T-helper 1 cell (primary cell): ENCODE measurements at regions not wholly inside any gene's neighbourhood (a gene's known extent, or its start where the extent isn't known, plus 50 kb on each side); places are given as distances from the start of the nearest gene placed in this dataset.

Source experiments
- DNase-seq, 5 donors: peaks; one replicate each; pipeline ENCODE4 v3.0.0-alpha.2; 2012 to 2020

DNA sequence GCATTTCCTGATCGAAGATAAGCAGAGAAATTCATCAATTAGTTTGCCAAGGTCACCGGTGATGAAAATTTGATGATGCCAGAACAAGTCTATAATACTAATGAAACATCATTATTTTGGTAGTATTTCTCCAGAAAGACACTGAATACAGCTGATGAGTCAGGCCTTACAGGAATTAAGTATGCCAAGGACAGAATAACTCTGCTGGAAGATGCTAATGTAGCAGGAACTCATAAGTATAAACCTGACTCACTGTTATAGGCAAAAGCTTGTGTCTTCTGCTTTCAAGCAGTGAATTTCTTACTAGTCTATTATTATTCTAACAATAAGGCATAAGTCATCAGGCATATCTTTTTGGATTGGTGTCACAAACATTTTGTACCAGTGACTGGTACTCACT lies 1825.1 kb upstream of the IGFBP7 start:
- no peak for DNase-seq

DNA sequence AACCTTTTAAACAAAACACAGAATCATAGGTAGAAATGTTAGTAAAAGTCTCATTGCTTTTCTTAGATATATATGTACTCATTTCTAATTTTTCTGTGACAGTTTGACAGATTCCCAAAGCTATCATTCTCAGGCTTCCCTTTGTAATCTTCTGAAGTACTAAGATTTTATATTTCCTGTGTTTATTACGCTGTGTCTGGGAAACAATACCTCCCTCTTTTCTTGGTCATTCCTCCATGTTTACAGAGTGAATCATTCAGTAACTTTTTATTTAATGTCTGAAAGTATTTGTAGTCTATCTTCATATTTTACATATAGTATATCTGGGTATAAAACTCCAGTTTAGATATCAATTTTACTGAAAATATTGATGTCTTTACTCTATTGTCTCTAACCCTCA lies 1826.3 kb upstream of the IGFBP7 start:
- no peak for DNase-seq

DNA sequence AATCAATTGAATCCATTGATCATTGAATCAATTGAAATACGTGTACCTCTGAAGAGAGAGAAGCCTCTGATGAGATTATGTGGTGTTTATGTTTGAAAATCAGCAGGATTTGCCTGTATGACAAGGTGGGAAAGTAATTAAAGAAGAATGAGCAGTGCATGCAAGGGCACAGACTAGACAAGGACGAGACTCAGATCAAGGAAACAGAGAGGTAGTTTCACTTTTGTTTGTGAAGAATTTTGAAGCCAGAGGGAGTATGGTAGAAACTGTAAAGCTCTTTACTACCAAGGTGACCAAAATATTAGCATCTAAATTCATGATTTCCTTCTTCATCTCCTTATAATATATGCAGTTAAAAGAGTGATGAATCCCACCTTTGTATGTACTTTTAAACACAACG lies 1830.0 kb upstream of the IGFBP7 start:
- no peak for DNase-seq

DNA sequence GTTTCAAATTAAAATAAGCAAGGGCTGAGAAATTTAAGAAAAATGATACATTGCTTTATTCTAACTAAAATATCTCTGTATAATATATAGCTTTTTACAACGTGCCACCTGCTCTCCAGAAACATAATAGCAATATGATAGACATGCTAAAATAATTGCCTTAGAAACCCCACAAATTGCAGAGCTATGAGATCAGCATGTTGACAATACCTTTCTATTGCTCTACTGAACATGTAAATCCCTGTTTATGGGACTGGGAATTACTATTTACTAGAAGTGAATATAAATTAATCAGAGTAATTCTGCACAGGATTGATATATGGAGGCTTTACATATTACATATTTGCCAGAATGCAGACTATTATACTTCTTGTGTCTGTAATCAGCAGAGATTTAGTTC lies 1831.1 kb upstream of the IGFBP7 start:
- DNase-seq = no peak

DNA sequence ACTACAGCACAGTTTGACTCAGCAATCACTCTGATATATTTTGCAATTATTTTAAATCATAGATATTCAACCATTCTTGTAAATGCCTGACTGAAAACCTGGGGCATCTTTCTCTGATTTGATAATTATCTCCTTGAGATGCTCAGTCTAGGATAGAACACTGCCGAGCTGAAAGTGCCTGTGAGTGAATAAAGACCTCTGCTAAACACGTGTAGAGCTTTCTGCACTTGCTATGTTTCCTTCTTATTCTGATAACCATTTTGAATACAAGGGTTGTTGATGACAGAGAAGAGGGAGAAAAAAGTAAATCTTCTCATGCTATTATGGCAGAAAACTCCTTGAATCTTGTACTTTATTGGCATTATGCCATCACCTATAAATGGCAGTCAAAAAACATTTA lies 1843.4 kb upstream of the IGFBP7 start:
- DNase-seq = no peak

DNA sequence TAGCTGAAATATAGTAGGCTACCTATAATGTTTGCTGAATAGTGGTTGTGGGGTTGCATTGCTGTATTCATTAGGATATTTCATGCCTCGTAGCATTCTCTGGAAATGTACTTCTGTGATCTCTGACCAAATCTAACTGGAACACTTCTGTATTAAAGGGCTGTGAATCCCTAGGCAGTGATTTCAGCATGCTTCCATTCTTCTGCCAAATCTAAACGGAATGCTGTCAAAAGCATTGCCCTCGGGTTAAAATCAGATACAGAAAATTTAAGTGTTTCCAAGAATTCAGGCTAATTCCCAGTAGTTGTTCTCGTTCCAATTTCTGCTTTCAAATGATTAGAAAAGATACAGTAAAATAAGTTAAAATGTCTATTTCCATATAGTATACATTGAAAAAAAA lies 1847.5 kb upstream of the IGFBP7 start:
- DNase-seq = no peak

DNA sequence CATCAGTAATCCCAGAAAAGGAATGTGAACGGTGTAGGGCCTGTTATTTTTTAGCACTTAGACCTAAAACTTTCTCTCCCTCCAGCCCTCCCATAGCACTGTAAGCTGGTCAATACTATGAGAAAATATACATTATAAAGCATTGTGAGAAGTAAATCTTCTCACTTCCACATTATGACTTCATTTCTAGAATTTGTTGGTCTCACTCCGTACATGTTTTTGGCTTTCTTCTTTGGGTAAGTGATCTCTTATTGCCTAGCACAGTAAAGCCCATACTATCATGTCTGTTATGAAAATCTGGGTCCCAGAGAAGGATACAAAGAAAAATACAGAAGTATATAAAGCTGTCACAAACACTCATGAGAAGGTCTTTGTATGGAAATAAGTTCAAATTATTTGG lies 1851.1 kb upstream of the IGFBP7 start:
- DNase-seq = no peak

DNA sequence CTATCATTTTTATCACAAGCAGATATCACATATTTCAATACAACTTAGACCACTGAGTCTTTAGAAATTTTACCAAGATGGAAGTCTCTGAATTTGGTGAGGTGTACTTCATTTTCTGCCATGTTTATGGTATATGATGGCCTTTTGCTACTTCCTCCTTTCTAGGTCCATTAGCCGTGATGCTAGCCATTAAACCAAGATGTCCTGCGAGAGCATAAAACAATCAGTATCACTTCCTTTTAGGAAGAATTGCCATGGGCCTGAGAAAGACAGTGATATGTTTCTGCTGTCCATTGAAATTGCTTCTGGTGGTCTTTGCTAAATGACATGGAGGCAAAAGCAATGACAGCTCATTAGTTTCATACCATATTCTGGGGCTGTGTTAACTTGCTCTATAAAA lies 1851.7 kb upstream of the IGFBP7 start:
- no peak for DNase-seq

DNA sequence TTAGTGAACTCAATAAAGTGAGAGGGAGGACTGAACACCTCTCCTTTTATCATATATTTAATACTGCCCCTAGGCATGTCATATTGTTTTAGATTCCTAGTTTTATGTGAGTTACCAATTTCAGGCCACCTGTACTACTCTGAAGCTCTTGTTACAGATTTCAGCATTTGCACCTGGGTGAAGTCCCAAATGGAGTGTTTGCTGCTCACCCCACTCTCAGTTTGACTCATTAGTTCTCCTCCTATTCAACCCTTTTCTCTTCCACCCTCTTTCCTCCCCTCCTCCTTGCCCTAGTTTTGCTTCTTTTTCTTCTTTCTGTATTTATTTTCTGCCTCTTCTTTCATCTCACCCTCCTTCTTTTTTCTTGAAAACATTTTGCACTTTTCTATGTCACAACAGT lies 1852.2 kb upstream of the IGFBP7 start:
- no peak for DNase-seq

DNA sequence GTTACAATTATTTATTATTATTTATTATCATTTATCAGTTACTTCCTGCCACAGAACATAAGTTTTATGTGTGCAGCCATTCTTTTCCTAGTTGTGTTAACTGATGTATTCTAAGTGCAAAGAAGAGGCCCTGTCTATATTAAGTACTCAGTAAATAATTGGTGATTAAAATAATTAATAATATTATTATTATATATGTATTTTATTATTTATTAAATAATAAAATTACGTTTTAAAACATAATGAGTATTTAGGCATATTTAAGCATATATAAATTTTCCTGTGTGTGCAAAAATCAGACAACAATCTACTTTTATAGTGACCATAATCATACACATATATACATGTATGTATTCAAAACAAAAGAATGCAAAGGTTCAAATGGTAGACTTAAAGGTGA lies 1871.6 kb upstream of the IGFBP7 start:
- no peak for DNase-seq

DNA sequence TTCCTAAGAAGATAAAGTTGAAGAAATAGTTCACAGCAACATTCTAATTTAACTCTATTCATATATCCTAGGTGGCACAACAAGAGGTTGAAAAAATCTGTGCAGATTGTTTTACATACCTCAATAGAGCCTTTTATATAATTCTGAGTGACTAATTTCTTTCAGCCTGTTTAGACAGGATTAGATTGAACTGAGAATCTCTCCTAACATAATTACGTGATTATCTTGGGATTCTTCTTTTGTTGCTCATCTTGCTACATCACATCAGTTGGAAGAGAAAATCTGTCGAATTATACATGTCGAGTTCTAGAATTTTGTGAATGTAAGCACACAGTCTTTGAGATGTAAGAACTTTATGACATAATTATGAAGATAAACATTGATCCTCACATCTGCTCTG lies 1873.7 kb upstream of the IGFBP7 start:
- DNase-seq = no peak

DNA sequence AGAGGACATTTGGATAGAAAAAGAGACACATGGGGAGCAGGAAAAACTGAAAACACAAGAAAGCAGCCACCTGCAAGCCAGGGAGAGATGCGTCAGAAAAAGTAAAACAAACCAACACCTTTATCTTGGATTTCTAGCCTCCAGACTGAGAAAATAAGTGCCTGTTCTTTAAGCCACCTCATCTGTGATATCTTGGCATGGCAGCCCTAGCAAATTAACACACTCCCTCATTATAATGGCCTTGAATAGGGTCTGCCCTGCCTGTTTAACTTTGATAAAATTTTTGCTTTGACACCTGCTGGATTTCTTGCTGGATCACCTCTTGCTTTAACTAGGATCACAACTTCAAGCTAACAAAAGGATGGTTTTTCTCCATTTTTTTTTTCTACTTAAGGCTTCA lies 1892.0 kb upstream of the IGFBP7 start:
- no peak for DNase-seq

DNA sequence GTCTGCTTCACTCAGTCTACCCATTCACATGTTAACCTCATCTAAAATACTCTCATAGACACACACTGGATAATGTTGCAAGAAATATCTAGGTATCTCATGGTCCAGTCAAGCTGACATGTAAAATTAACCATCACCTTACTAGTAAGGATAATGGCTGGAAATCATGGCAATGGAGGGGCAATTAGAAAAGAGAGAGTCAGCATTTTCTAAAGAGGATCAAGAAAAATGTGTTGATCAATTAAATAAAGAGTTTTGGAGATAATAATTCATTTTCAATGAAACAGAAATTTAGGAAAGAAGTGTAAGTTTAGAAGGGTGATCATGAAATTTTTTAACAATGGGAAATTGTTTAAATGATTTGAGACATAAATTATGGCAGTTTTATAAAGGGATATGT lies 1914.1 kb upstream of the IGFBP7 start:
- no peak for DNase-seq

DNA sequence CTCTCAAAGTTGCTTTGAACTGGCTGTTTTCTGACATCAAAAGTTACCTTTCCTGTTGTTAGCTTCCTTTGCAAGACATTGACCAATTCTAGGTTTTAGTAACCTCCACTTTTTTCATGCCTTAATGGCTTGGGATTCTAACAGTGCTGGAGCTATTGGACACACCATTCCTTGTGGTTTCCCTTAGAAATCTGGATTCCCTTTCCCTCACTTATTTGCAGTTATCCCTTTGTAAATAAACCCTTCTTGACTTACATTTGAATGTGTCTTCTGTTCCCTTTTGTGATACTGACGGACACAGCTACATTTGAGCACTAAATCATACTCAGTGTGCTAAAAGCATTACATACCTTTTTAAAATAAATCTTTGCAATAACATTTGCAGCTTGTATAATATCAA lies 1927.6 kb upstream of the IGFBP7 start:
- DNase-seq = no peak

DNA sequence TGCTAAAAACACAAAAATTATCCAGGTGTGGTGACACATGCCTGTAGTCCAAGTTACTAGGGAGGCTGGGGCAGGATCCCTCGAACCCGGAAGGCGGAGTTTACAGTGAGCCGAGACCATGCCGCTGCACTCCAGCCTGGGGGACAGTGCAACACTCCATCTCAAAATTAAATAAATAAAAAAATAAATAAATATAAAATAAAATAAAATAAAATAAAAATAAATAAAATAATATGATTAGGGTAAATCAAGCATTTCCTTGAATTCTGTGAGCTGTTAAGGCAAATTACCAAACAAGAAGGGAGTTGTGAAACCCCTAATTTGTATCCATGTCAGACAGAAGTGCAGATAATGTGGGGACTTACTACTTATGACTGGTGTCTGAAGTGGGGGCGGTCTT lies 1928.9 kb upstream of the IGFBP7 start:
- no peak for DNase-seq

DNA sequence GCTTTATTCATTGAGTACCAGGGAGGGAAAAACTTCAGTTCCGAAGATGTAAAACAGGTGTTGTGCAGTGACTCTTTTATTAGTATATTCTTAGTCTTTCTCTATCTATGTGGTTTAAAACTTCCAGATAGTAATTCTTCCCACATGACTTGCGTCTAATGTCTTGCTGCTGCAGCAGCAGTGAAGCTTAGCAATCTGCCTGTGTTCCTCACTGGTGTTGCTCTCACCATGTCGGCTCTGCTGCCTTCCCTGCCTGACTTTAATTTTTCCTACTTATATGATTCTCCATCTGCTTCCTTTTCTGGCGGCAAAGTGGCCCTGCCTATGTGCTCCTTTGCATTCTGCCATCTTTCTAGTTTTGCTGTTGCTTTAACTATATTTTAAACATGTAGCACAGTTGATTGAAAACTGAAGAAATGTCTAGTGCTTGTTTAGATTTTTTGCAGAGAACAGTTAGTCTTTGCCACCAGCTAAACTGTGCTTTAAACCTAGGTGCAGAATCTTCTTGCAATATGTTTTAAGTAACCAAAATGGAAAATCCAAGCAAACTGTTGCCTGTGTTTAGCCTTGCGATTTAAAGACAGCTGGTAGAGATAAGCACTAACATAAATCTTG lies 1934.2 kb upstream of the IGFBP7 start:
- DNase-seq = no peak

DNA sequence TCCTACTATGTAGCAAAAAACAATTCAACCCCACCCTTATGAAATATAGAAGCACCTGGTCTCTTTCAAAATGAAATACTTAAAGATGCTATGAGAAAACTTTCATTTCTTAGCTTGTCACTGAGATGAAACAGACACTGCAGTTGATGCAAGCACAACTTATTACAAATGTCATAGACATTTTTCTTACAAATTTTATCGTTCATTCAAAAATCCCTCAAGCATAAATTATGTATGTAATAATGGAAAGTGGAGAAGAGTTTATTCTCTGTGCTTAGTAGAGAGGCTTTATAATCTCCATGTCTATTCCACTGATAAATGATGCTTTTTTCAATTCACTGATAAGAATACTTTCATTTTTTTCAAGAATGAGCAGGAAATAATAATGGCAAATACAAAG lies 1943.9 kb upstream of the IGFBP7 start:
- no peak for DNase-seq

DNA sequence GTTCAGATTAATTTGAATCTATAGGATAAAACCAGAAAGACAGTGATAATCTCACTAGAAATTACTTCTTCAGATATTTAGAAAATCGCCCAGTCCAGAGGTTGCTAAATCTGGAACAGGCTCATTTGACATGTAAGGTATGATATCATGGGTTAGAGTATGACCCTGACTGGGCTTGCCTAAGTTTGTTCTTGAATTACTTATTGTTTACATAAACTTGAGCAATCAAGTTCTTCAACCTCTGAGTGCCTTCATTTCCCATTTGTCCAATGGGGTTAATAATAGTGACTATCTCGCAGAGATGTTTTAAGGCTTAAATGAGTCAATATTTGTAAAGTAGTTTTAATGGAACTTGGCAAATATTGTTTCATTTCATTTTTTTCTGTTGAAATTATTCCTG lies 1947.6 kb upstream of the IGFBP7 start:
- no peak for DNase-seq

DNA sequence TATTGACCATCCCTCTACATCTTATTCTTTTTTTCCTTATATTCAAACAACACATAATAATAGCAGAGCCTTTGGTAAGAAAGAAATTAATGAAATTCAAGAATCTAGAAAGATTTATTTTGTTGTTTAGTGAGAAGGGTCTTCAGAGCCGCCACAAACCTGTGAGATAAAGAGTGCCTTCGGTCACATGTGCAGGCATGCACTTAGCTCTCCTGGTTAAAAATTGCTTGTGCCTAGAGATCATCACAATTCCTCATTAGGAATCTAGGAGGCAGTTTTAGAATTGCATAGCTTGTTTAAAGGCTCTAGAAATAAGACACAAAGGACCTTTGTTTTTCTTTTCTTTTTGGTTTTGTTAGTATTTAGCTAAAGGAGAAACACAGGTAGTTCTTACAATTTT lies 1948.4 kb upstream of the IGFBP7 start:
- DNase-seq = no peak

DNA sequence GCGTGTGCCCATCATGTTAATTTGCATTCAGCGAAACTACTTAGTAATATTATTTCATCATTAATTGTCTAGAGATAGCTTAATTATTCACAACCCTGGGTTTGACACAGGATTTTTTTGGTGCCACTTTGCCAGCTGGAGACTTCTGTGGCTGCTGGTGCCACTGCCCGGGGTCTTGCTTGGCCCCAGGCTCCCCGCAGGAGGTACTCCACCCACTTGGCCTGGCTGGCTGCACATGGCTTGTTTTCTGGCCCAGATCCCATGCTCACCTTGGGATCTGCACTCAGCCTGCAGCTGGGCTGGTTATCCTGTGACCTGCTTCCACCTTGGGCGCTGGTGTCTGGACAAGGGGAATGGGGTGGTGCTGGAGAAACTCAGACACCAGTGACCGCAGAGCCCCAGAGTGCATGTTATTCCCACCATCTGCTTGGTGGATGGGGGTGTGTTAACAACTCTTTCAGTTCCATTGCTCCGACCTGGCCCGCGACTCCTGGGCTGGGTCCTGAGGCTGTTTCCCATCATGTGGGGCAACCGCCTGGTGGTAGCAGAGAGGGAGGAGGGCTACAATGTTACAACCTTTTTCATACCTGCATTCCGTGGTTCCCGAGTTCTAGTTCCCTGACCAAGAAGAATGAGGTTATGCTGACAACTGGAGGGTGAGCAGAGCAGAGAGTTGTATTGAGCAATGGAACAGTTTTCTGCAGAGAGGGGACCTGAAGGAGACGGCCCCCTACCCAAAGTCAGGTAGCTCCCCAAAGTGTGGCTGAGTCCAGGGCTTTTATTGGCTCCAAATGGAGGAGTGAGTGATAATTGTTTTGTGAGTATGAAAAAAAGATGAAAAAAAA lies 1950.0 kb upstream of the IGFBP7 start:
- no peak for DNase-seq

DNA sequence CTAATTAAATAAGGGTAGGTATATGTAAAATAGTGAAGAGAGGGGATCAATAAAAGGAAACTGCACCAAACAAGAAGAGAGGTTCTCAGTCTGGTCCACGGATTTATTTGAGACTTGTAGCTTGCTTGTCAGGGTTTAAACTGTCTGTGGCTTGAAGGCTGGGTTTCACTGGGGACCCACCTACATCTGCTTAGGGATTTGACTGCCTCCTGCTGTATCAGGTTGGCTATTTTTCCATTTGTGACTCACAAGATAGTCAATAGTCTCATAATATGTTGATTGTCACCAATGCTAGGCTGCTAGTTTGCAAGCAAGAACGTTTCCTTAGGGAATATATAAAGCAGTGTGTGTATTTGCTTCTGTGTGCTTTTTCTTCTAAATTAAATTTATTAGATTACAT lies 1950.7 kb upstream of the IGFBP7 start:
- DNase-seq = no peak

DNA sequence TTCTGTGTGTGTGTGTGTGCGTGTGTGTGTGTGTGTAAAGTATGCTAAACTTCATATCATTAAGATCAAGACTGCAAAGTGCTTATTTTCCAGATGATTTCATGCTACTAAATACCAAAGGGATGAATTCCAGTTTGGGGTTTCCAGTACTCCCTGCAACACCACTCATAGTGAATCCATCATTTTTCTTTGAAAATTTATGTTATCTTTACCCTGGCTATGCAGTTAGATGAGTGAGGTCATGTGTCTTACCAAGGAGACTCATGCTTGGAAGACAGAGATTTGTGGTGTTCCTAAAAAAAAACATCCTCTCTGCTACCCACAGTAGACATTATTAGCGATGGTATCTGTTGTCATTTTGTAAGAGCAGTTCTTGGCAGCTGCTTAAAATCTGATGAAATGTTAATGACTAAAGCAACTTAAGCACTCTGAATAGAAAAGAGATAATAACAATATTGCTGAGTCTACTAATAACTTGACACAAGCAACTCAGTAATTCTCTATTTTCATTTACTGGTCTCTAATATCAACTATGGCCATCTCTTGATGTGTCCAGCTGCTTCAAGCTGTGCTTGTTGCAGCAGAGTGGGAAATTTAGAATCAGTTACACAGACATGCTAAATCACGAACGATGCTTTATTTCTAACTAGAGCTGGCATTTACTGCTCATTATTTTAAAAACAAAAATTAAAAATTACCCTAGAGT lies 1953.0 kb upstream of the IGFBP7 start:
- no peak for DNase-seq

DNA sequence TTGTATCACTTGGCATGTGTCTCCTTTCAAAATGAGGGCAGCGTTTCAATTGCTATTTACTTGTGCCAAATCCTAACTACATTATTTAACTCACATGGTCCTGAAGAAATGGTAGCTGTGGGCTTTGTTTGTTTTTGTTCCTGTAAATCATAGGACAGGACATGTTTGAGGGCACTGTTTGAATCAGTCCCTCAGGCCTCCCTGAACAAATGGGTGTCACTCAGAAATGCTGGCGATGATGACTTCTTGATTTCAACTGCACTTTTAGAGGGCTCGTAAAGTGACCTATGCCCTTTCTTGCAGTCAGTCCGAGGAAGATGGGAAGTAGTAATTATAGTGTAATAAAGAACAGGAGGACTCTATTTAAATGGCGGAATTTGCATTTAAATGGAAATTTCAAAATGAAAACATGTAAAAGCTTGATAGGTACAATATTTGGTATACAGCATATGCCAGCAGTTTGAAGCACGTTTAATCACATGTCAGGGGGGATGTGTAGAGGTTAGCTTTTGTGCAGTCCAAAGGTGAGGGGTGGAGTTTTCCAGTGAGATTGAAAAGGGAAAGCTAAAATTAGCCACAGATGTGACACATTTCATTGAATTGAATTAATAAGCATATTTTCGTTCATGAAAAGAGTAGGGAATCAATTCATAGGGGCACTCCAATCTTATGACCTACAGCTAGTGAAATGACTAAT lies 1958.7 kb upstream of the IGFBP7 start:
- no peak for DNase-seq

DNA sequence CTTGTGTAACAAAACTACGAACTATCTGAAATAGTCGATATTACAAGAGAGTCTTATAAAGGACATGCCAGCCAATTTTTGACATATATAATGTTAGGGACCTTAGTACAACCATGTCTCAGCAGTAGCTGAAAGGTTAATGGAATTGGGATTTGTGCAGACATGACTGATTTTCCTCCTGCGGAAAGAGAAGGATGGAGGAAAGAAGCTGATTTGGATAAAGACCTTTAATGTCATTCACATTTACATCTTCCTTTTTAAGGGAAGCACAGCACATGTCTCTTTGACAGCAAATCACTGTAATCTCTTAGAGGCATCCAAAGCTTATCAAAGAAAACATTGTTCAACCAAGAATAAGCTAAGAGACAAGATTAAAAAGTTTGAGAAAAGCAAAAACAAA lies 1976.2 kb upstream of the IGFBP7 start:
- no peak for DNase-seq
